Brain microvascular endothelial cell (primary cell): ENCODE measurements at regions not wholly inside any gene's neighbourhood (a gene's known extent, or its start where the extent isn't known, plus 50 kb on each side); places are given as distances from the start of the nearest gene placed in this dataset.

Source experiments
- DNase-seq: peaks from one replicate; pipeline ENCODE4 v3.0.0-alpha.2; 2020
- H3K27ac ChIP-seq: fragments of 250-450 bp; sonication (Bioruptor Pico); 2 replicates; pipeline ENCODE4 v1.5.1; 2020; ENCODE audit warnings: mild to moderate bottlenecking, moderate library complexity
- H3K27me3 ChIP-seq: fragments of 250-450 bp; sonication (Bioruptor Pico); replicated peaks from 2 replicates; pipeline ENCODE4 v1.5.1; 2020; ENCODE audit warnings: mild to moderate bottlenecking
- H3K36me3 ChIP-seq: fragments of 250-450 bp; sonication (Bioruptor Pico); replicated peaks from 2 replicates; pipeline ENCODE4 v1.5.1; 2020; ENCODE audit warnings: mild to moderate bottlenecking
- H3K4me3 ChIP-seq: 2 replicates; pipeline ENCODE4 v1.5.1; 2011; ENCODE audit warnings: low read depth, mild to moderate bottlenecking, control low read depth, low read length, moderate library complexity
- CTCF ChIP-seq: IDR thresholded peaks from 2 replicates; pipeline ENCODE4 v1.5.1; 2011; ENCODE audit warnings: low read depth, mild to moderate bottlenecking, moderate library complexity, low read length, control low read depth, inconsistent platforms; ENCODE audit errors: missing control alignments
- in situ Hi-C: cut with HindIII; loops from 2 replicates; pipeline ENCODE4 v1.10.0; 2017; ENCODE audit warnings: low sequenced_read_pairs, low pct_ligation_motif_present

DNA sequence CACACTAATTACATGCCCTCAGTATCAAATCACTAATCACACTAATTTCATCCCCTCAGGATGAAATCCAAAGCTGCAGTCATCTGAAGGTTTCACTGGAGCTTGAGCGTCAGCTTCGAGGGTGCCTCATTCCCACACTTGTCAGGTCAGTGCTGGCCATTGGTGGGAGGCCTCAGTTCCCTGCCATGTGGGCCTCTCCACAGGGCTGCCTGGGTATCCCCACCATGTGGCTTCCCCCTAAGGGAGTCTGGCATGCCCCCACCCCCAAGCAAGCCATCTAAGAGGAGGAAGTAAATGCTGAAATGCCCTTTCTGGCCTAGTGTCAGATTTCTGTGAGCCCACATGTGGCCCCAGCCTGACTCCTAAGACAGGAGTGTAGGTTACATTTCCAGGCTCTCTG, 78.6 kb upstream of the CDH5 start:
- DNase-seq: no peak
- in situ Hi-C loops: no loop called here
- Histone ChIP-seq H3K4me3 (no peak overlapping the region), H3K27me3 (no peaks in the 10 kb centered on the region), H3K36me3 (no peaks in the 10 kb centered on the region), H3K27ac (no peak overlapping the region)
- no peak for TF ChIP-seq CTCF

DNA sequence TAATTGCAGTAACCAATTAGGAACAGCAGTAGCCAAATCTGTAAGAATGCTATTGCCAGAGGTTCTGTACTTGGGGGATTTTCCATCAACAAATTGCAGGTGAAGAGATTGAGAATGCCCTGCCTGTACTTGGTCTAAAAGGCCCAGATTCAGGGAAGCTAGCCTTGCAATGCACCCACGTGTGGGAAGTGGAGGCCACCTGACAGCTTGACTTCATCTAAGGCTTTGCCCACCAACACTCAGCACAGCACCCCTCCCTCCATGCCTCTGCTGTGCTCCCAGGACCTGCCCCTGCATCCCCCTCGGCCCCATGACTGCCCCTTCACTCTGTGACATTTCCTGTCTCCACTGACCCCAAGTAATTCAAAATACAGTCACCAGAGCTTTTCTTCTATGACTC, 79.1 kb upstream of the CDH5 start:
- in situ Hi-C loops: no loop called here
- no peak for DNase-seq
- no peak for TF ChIP-seq CTCF

DNA sequence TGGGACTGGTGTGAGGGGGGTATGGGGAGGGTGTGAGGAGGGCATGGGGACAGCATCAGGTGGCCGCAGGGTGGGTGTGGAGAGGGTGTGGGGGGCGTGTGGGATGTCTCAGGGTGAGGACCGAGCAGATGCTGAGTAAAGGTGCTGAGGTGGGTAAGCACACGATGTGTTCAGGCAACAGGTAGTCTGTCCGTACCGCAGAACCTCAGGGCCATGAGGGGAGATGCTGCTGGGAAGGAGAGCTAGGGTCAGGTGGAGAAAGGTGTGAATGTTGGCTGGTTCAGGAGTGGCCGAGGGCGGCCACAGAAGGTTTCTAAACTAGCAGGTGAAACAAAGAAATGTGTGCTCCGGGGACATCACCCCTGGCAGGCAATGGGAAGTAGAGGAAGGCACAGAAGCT, 80.0 kb upstream of the CDH5 start:
- DNase-seq: no peak

More for the DNA sequence above, 79.1 kb upstream of the CDH5 start:
- H3K27ac ChIP-seq: no peak overlapping the region
- no peaks in the 10 kb centered on the region for H3K27me3 ChIP-seq
- no peaks in the 10 kb centered on the region for H3K36me3 ChIP-seq
- no peak overlapping the region for H3K4me3 ChIP-seq

GRCh38 chr16:66278604-66279262, 87.8 kb upstream of the CDH5 start:
- Histone ChIP-seq H3K36me3 (no peaks in the 10 kb centered on the region), H3K27ac (no peak overlapping the region), H3K27me3 (no peaks in the 10 kb centered on the region), H3K4me3 (no peak overlapping the region)
- in situ Hi-C loops: no loop called here
- no peak for DNase-seq
- TF ChIP-seq CTCF: peak; percentile 26

More for the DNA sequence above, 80.0 kb upstream of the CDH5 start:
- in situ Hi-C loops: no loop called here
- no peaks in the 10 kb centered on the region for H3K36me3 ChIP-seq
- H3K4me3 ChIP-seq: no peak overlapping the region
- H3K27ac ChIP-seq: no peak overlapping the region
- no peaks in the 10 kb centered on the region for H3K27me3 ChIP-seq
- TF ChIP-seq CTCF: no peak

DNA sequence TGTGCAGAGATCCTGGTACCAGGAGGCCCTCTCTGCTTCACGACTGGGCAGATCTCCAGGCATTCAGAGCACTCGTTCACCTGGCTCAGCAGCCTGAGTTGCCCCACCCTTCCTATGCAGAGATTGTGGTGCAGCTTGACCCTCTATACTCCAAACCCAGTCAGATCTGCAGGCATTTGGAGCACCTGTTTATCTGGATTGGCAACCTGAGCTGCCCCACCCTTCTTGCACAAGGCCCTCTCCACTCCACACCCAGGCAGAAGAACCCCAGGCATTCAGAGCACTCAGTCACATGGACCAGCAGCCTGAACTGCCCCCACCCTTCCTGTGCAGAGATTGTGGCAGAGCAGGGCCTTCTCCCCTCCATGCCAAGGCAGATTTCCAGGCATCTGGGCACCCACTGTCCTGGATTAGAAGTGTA, 88.4 kb upstream of the CDH5 start:
- Histone ChIP-seq H3K27me3 (no peaks in the 10 kb centered on the region), H3K27ac (no peak overlapping the region), H3K4me3 (no peak overlapping the region), H3K36me3 (no peaks in the 10 kb centered on the region)
- DNase-seq: no peak
- no peak for TF ChIP-seq CTCF
- in situ Hi-C loops: no loop called here

- in situ Hi-C loops: no loop called here
- Histone ChIP-seq H3K27ac (no peak overlapping the region), H3K4me3 (no peak overlapping the region), H3K36me3 (no peaks in the 10 kb centered on the region), H3K27me3 (no peaks in the 10 kb centered on the region)
- DNase-seq: no peak
- TF ChIP-seq CTCF: no peak
Observed at GRCh38 chr16:66277311-66278070, 89.0 kb upstream of the CDH5 start.
